KBM-7 (cell line): ENCODE measurements at regions not wholly inside any gene's neighbourhood (a gene's known extent, or its start where the extent isn't known, plus 50 kb on each side); places are given as distances from the start of the nearest gene placed in this dataset.
A peak's percentile ranks its signal among the peaks of the same experiment; 100 is the strongest.
"Not testable (repeated sequence)": the region's sequence is repeated elsewhere in the genome, so short reads cannot be mapped to it uniquely, and the experiment has no call there.

ENCODE experiments used
- DNase-seq: peaks from one replicate; pipeline ENCODE4 v3.0.0-alpha.2; 2015
- in situ Hi-C: fragments of 300-500 bp; cut with MboI; formaldehyde crosslinking; loops from 2 replicates; pipeline ENCODE4 v1.14.3; 2020; ENCODE audit warnings: low sequenced_read_pairs, low pct_unique_long_range_greater_than_20kb, mixed read lengths

DNA sequence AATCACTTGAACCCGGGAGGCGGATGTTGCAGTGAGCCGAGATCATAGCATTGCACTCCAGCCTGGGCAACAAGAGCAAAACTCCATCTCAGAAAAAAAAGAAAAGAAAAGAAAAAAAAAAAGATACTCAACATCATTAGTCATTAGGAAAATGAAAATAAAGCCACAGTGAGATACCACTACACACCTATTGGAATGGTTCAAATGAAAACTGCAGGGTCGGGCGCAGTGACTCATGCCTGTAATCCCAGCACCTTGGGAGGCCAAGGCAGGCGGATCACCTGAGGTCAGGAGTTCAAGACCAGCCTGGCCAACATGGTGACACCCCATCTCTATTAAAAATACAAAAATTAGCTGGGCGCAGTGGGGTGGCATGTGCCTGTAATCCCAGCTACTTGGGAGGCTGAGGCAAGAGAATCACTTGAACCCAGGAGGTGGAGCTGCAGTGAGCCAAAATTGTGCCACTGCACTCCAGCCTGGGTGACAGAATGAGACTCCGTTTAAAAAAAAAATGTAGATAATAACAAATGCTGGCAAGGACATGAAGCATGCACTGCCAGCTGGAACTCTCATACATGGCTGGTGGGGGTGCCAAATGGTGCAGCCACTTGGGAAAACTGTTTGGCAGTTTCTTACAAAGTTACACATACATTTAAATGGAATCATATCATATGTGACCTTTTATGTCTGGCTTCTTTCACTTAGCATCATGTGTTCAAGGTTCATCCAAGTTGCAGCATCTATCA, 90.0 kb upstream of the TARDBP start:
- DNase-seq, in situ Hi-C loops: not testable (repeated sequence)

DNA sequence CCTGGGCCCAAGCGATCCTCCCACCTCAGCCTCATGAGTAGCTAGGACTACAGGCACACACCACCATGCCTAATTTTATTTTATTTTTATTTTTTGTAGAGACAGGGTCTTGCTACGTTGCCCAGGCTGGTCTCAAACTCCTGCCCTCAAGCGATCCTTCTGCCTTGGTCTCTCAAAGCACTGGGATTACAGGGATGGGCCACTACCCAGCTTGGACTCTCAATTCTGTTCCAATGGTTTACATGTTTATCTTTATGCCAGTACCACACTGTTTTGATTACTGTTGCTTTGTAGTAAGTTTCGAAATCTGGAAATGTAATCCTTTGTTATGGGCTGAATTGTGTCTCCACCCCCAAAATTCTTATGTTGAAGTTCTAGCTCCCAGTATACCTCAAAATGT, 88.4 kb upstream of the TARDBP start:
- no peak for DNase-seq
- in situ Hi-C loops: no loop called here

DNA sequence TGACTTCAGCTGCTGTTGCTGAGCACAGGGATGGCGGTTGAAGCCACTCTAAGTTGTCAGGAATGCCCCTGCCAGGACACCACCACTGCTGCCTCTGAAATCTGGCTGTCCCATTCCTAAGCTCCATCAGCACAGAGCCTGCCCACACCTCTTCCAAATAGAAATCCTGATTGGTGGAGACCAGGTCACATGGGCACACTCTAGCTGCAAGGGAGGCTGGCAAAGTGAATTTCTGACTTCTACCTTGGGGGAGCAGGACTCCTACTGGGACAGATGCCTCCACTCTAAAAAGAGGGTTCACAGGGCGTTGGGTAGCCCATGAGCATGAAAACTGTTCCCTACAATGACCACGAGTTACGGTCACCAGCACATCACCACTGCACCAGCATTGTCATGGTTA, 83.8 kb upstream of the TARDBP start:
- in situ Hi-C loops: no loop called here
- no peak for DNase-seq

DNA sequence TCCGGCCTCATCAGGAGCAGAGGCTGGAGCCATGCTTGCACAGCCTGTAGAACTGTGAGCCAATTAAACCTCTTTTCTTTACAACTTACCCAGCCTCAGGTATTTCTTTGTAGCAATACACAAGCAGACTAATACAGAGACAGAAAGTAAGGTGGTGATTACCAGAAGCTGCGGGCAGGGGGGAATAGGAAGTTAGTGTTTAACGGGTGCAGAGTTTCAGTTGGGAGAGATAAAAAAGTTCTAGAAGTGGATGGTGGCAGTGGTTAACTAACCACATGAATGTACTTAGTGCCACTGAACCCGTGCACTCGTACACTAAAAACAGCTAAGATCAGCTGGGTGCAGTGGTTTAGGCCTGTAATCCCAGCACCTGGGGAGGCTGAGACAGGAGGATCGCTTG, 80.4 kb upstream of the TARDBP start:
- in situ Hi-C loops: no loop called here
- peak; percentile 62 for DNase-seq

DNA sequence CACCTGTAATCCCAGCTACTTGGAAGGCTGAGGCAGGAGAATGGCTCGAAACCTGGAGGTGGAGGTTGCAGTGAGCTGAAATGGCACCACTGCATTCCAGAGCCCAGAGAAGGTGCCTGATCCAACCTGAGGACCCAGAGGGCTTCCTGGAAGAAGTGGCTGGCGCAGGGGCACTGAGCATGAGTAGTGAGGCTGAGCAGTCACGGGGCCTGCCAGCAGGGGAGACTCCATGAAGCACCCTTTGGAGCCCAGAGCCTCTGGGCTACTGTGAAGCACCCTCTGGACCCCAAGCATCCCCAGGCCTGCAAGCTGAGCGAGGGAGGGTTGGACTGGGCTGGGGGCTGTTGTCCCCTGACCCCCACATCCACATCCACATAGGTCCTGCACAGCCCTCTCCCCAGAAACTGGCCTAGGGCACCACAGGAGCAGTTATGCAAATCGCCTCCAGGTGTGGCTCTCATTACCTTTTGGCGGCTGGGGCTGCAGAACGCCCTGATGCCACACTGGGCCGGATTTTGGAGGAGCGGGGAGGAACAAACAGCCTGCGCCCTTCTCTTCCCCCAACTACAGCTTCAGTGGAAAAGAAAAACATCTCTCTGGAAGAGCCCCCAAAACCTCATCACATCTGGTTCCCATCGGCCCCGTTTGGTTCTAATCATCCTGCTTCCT, 78.2 kb upstream of the TARDBP start:
- no peak for DNase-seq
- in situ Hi-C loops: no loop called here

DNA sequence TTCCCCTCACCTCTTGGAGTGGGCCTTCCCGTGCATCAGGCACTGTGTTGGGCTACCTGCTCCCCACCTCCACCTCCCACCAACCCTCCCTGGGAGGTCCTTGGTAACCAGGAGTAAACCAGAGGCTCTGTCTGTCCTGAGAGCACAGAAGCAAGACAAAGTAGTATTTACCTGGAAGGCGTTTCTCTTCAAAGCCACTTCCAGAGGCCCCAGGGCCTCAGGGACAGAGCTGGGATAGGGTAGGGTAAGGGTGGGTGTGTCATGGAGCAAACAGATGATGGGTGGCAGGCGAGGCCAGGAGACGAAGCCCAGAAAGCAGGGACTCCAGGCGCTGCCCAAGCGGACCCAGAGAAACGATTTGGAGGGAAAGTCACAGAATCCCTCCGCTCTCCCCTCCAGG, 77.2 kb upstream of the TARDBP start:
- in situ Hi-C loops: no loop called here

DNA sequence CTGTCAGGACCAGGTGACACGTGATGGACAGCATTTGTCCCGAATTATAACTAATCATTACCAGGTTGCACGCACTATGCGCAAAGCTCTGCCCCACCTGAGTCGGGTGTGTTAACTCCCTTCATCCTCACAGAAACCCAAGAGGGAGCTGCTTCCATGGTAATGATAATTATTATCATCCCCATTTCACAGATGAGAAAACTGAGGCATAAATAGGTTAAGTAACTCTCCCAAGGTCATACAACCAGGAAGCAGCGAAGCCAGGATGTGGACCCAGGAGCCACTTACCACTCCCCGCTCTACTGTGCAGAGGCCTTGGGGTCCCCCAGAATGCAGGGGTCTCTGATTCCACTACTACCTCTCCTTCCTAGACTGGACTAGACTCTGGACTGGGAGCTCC, 76.7 kb upstream of the TARDBP start:
- no peak for DNase-seq
- in situ Hi-C loops: no loop called here

More for the DNA sequence above, 77.2 kb upstream of the TARDBP start:
- no peak for DNase-seq

DNA sequence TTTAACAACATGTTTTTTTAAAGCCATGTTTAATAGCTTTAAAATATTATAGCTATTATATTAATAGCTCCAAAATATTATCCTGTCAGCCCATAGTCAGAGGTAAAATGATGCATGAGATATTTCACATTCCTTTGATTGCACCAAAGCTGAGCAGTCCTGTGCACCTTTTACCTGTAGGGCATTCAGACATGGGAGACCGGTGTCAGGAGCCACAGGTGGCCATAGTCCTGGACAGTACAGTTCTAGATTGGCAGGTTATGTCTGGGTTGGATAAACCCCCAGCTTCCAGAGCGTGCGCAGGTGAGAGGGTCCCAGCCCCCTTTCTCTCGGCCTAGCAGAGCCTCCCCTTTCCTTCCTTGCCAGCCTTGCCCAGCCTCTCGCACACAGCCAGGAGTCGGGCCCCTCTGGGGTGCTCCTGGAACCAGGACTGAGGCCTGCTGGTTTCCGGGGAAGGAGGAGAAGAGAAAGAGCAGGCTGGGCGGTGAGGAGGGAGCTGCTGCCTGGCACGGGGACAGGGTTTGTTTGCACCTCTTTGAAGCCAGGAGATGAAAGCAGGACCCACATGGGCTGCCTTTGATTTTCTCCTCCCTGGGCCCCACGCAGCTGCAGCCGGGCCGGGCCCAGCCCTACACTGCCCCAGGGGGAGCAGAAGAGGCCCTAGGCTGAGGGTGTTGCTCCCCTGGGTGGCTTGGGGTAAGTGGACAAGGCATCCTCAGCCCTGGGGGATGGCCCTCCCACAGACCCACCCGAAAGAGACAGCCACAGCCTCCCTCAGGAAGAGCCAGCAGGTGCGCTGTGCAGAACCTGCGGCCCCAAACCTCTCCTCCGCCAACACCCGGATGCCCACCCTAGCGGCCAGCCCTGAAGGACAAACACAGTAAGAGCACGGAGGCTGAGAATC, 75.2 kb upstream of the TARDBP start:
- in situ Hi-C loops: no loop called here
- no peak for DNase-seq

DNA sequence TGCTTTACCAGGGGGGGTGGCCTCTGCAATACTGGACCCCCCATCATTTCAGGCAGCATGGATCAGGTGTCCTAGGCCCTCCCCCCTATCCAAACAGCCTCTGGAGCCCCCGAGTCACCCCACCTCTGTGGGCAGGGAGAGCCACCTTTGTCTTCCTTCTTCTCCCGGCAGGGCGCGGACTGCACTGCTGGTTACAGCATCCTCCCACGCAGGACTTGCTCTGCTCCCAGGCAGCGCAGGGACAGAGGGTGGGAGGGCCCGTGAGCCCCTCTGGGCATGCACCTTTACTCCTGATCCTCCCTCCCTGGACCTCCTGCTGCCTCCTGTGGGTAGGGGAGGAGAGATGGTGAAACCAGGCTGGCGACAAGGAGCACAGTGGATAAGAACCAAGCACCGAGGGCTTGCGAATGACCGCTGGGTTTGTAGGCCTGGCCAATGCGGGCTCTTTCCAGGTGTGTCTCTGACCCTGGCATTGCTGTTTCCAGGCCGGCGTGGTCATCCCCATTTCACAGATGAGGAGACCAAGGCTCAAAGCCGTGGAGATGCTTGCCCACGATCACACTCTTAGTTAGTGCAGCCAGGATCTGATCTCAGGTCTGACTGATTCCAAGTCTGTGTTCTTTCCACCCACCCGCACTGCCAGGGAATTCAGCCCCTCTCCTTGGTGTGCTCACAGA, 73.6 kb upstream of the TARDBP start:
- in situ Hi-C loops: no loop called here

DNA sequence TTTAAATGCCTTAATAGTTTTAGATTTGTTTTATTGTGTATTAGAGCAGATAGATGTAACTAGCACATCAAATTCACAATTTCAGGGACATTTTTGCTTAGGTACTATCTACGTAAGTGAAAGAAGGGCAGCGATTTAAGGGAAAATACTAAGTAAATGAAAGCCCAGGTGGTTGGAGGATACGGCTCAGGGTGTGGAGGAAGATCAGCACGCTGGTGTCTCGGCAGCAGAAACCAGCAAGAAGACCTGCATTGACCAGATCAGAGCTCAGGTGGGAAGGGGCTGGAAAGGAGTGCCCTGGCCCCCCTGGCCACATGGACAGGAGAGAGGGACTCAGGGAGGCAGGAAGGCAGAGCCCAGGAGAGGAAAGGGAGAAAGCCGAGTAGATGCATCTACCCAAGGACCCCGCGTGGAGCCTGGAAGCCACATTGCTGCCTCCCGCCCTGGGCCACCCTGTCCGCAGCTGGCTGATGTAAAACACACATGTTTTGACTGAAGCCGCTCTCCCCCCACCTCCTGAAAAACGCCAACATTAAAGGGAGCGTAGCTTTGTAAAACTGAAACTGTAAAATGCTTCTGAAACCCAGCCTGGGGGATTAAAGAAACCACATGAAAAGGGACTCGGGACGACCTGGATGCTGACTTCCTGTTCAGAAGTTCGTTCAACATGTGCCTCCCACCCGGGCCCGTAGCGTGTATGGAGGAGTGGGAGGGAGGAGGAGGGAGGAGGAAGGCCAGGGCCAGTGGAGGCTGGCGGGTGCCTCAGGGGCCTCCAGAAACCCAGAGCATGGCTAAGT, 72.6 kb upstream of the TARDBP start:
- DNase-seq: peak; percentile 82
- in situ Hi-C loops: no loop called here

More for the DNA sequence above, 73.6 kb upstream of the TARDBP start:
- no peak for DNase-seq

DNA sequence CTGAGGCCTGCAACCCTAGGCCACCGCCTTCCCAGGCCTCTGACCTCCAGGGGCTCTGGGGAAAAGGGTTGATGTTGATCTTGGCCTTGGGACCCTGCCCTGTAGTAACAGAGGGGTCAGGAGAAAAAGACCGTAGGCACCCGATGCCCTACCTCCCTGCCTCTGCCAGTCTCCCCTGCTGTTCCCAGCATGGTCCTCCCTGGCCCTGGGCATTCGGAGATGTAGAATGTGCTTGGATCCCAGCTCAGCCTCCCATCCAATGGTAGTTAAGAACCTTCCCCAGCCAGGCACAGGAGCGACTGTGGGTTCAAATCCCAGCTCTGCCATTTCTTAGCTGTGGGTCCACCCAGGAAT, 72.0 kb upstream of the TARDBP start:
- DNase-seq: no peak
- in situ Hi-C loops: no loop called here

DNA sequence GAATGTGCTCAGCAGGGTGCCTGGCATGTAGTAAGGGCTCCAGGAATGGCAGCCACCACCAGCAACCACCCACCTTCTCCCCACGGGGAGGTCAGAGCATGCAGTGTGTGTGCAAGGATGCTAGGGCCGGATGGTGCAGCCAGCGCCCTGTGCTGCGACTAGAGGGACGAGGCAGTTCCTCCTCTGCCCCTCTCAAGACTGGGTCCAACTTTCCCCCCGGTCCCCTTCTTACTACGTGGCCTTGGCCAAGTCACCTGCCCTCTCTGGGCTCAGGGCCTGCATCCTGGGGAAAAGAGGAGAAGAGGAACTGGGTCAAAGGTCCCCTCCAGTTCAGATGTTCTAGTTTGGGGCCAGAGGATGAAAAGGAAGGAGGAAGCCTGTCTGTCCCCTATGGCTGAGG, 71.6 kb upstream of the TARDBP start:
- no peak for DNase-seq
- in situ Hi-C loops: no loop called here

DNA sequence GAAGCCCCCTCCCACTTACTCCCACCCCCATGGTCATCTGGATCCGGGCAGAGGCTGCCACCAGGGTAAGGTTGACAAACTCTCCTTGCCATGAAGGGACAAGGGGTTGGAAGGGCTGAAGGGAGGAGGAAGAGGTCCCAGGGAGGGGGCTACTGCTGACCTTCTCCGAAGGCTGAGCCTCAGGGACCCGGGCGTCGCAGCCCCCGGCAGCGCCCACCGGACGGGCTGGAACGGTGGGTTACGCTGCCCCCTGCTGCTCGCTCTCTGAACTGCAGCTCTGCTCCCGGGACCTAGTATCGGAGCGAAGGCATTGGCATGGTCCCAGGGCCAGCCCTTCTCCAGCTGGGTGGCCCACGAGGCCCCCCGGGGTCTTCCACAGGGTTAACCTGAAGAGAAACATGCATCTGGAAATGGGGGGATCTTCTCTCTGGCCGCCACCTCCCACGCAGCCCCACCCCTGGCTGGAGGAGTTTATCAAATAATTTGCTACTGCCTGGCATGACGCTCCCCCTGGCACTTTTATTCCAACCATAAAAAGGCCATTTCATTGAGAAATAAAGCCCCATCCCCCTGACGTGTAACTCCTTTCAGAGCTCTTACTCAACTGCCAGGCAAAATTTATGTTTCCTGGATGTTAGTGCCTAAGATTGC, 70.4 kb upstream of the TARDBP start:
- peak; percentile 65 for DNase-seq
- in situ Hi-C loops: no loop called here

DNA sequence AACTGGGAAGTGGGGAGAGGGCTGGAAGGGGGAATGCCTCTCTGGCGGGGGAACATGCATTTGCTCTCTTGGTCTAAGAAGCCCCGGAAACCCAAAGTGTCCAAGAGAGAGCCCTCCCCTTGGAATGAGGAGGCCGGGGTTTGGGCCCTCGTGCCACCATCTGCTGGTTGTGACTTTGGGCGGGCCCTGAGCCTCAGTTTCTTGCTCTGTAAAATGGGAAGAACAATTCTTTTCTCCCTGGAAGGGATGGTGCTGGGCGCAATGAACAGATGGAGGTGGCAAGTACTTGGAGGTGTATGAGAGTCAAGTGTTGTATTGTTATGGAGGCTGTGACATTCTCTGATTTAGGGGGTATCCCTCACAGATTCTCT, 69.9 kb upstream of the TARDBP start:
- no peak for DNase-seq
- in situ Hi-C loops: no loop called here

DNA sequence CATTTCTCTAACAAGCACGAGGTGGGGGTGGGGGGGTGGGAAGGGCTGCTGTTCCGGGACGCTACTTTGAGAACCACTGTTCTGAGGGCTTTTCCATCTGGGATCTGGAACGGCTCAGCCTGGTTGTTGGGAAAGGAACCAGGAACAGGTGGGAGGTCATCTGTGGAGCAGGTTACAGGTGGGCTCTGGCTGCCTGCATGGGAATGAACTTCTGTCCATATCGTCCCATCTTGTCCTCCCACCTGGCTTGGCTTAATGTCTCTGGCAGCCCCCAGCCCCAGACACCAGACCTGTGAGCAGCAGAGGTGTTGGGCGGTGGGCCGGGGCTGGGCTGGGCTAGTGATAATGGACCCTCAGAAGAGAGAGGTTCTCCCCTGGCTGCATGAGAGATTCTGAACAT, 69.4 kb upstream of the TARDBP start:
- DNase-seq: no peak
- in situ Hi-C loops: no loop called here

DNA sequence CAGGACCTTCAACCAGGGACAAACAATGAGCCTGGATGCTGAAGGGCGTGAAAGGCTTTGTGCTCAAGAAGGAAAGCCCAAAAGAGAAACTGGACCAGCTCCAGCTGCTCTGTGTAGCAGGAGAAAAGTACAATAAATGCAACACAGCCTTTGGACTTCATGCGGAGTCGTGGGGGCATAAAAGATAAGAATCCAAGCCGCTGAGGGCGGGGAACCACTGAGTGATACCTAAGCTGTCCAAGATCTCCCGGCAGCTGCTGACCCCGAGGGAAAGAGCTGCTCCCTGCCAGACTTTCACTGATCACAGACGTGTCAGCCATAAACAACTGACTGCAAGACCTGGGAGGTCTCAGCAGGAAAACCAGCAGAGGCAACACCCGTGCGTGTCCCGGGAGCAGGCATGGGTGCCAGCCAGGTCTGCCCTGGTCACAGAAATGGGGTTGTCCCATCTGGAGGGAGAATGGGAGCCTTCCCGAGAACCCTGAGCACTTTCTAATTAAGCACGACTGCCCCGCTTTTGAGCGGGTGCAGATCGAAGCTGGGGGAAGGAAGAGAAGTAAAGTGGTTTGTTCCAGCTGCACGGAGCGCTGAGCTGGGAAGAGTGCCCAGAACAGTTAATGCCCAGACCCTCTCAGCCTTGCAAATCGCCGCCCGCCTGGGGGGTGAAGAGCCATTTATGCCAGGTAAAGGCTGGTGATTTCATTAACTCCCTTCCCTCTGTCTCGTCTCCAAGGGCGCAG, 68.3 kb upstream of the TARDBP start:
- in situ Hi-C loops: no loop called here
- DNase-seq: peak; percentile 36

DNA sequence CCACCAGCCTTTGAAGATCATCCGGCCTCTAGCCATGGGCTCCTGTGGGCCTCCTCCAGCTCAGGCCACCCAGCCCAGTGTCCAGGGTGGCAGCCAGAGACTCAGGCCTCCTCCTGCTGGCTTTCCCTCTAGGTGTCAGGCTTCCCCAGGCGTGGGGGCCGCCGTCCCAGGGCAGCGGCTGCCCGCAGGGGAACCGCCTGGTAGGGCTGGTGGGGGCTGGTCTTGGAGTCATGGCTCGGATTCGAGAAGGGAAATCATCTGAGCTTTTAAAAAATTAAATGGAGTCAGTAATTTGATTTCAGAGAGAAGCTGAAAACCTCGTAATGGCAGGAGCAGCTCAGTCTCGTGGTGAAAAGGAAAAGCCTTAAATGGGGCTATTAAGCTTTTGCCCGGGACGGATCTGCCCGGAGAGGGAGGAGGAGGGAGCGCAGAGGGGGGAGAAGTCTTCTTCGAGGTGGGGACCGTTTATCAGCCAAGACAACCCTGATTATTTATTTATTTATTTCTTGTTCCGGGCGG, 66.4 kb upstream of the TARDBP start:
- no peak for DNase-seq
- in situ Hi-C loops: no loop called here

DNA sequence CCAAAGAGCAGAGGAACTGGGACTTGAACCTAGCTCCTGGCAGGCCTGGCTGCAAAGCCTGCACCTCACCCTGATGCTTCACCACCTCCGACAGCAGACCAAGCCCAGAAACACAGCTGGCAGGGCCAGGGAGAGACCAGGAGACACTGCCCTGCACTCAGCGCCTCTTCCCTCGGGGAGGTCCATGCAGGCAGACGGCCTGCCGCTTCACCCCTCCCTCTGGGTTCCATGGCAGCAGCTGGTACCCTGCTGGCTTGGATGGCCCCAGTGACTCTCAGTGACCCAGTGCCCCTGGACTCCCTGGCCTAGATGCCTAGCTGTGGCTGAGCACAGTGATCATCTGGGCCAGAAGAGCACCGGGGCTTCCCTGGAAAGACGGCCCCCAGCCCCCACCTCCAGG, 65.3 kb upstream of the TARDBP start:
- DNase-seq: no peak
- in situ Hi-C loops: no loop called here
